Endothelial cell of umbilical vein (primary cell): ENCODE measurements at regions not wholly inside any gene's neighbourhood (a gene's known extent, or its start where the extent isn't known, plus 50 kb on each side); places are given as distances from the start of the nearest gene placed in this dataset.

Source experiments
- BruUV-seq: library from RNA; stranded (reverse); fragments of 400-500 nt; replicated peaks from 2 replicates; lab custom pipeline; 2021; lab: Mats Ljungman, UMichigan
- CTCF ChIA-PET: fragments of 300-600, 350-600 bp; sonication (Branson Sonifier 250); formaldehyde crosslinking; loops from one replicate; lab custom pipeline; 2021; ENCODE audit warnings: antibody characterized with exemption, inconsistent platforms; lab: Charles Lee
- POLR2A ChIA-PET: fragments of 300-600, 350-600 bp; sonication (Branson Sonifier 250); formaldehyde crosslinking; loops from one replicate; lab custom pipeline; 2021; ENCODE audit warnings: antibody characterized with exemption, inconsistent platforms; lab: Charles Lee
- DNase-seq: peaks from one replicate; pipeline ENCODE4 v3.0.0-alpha.2; 2011; ENCODE audit warnings: low read depth, low spot score
- FAIRE-seq: peaks from 2 replicates; lab custom pipeline; 2011; peaks lifted over from hg19 to GRCh38; lab: Jason Lieb, UNC
- H2AFZ ChIP-seq: 2 replicates; pipeline ENCODE4 v1.6.0; 2012; ENCODE audit warnings: low read depth, low read length, control low read depth, inconsistent platforms
- H3K27ac ChIP-seq: 2 replicates; pipeline ENCODE4 v1.5.1; 2011; ENCODE audit warnings: low read depth, mild to moderate bottlenecking, control low read depth, low read length, moderate library complexity; ENCODE audit not compliant: insufficient read depth
- H3K27me3 ChIP-seq, 2 experiments: 2 replicates each; pipeline versions ENCODE4 v1.6.0 to v1.6.1; 2011; ENCODE audit warnings: low read length in 2 of 2, mixed read lengths in 1 of 2; ENCODE audit not compliant: control insufficient read depth in 2 of 2, insufficient read depth in 2 of 2
- H3K36me3 ChIP-seq, 2 experiments: 2 replicates in 1 of 2; 3 replicates in 1 of 2; pipeline ENCODE4 v1.5.1; 2011; ENCODE audit warnings: low read length in 2 of 2, mild to moderate bottlenecking in 1 of 2, moderate library complexity in 1 of 2; ENCODE audit not compliant: control insufficient read depth in 2 of 2, insufficient read depth in 2 of 2; ENCODE audit errors: extremely low read depth in 1 of 2
- H3K4me1 ChIP-seq: 3 replicates; pipeline ENCODE4 v1.5.1; 2011; ENCODE audit warnings: mild to moderate bottlenecking, low read length; ENCODE audit not compliant: control insufficient read depth, insufficient read depth; ENCODE audit errors: extremely low read depth
- H3K4me2 ChIP-seq: 2 replicates; pipeline ENCODE4 v1.6.1; 2011; ENCODE audit warnings: low read length, control low read depth, mixed read lengths; ENCODE audit not compliant: insufficient read depth
- H3K4me3 ChIP-seq, 3 experiments: fragments of 200-600 bp in 1 of 3; sonication (generic), shearing (Covaris generic) in 1 of 3; replicated peaks in 1 of 3; 2 replicates each; pipeline ENCODE4 v1.5.1; 2011 to 2016; ENCODE audit warnings: control low read depth in 3 of 3, low read length in 3 of 3, mild to moderate bottlenecking in 2 of 3, inconsistent platforms in 1 of 3, low read depth in 1 of 3, moderate library complexity in 1 of 3; ENCODE audit not compliant: insufficient read depth in 1 of 3
- H3K79me2 ChIP-seq: 2 replicates; pipeline ENCODE4 v1.6.0; 2012; ENCODE audit warnings: low read length, inconsistent platforms; ENCODE audit not compliant: control insufficient read depth, insufficient read depth
- H3K9ac ChIP-seq: replicated peaks from 2 replicates; pipeline ENCODE3; 2011; ENCODE audit warnings: low read length, control low read depth; ENCODE audit not compliant: insufficient read depth; ENCODE audit errors: extremely low read depth
- H3K9me1 ChIP-seq: replicated peaks from 3 replicates; pipeline ENCODE4 v1.6.0; 2011; ENCODE audit warnings: mild to moderate bottlenecking, low read length; ENCODE audit not compliant: control insufficient read depth, insufficient read depth; ENCODE audit errors: extremely low read depth
- H3K9me3 ChIP-seq: replicated peaks from 2 replicates; pipeline ENCODE4 v1.5.1; 2012; ENCODE audit warnings: low read length, inconsistent platforms; ENCODE audit not compliant: control insufficient read depth, insufficient read depth
- H4K20me1 ChIP-seq: replicated peaks from 2 replicates; pipeline ENCODE3; 2011; ENCODE audit warnings: mild to moderate bottlenecking, low read length; ENCODE audit not compliant: control insufficient read depth, insufficient read depth; ENCODE audit errors: extremely low read depth
- CTCF ChIP-seq, 2 donors: IDR thresholded peaks; 1 replicate in 1 of 2; 2 replicates in 1 of 2; pipeline ENCODE4 v1.5.1; 2011; ENCODE audit warnings: low read length in 2 of 2, mild to moderate bottlenecking in 2 of 2, moderate library complexity in 2 of 2, control low read depth in 1 of 2, inconsistent platforms in 1 of 2, low read depth in 1 of 2; ENCODE audit not compliant: insufficient read depth in 1 of 2; ENCODE audit errors: extremely low read depth in 1 of 2
- EZH2 ChIP-seq: IDR thresholded peaks from 2 replicates; pipeline ENCODE4 v1.6.1; 2012; ENCODE audit warnings: borderline replicate concordance, low read depth, mild to moderate bottlenecking, moderate library complexity, low read length, inconsistent platforms; ENCODE audit not compliant: severe bottlenecking
- FOS ChIP-seq: IDR thresholded peaks from 2 replicates; pipeline ENCODE4 v1.6.1; 2011; ENCODE audit warnings: mild to moderate bottlenecking, low read length, moderate library complexity, borderline replicate concordance; ENCODE audit not compliant: insufficient read depth
- GATA2 ChIP-seq: IDR thresholded peaks from 2 replicates; pipeline ENCODE4 v1.7.0; 2011; ENCODE audit warnings: low read depth, mild to moderate bottlenecking, moderate library complexity, mixed read lengths, low read length; ENCODE audit not compliant: insufficient read length, insufficient read depth
- JUN ChIP-seq: IDR thresholded peaks from 2 replicates; pipeline ENCODE4 v1.6.1; 2011; ENCODE audit warnings: borderline replicate concordance, low read depth; ENCODE audit not compliant: insufficient read length, insufficient read depth
- MAX ChIP-seq: IDR thresholded peaks from 2 replicates; pipeline ENCODE4 v1.6.1; 2011; ENCODE audit not compliant: insufficient read depth, insufficient read length
- MYC ChIP-seq: IDR thresholded peaks from one replicate; pipeline ENCODE4 v1.6.1; 2011; ENCODE audit warnings: mild to moderate bottlenecking, low read depth, low read length
- POLR2A ChIP-seq: IDR thresholded peaks from 2 replicates; pipeline ENCODE4 v1.6.1; 2012; ENCODE audit warnings: low read depth, mild to moderate bottlenecking, control low read depth, low read length
- POLR2AphosphoS5 ChIP-seq: IDR thresholded peaks from 2 replicates; pipeline ENCODE4 v1.6.1; 2012; ENCODE audit warnings: low read depth, mild to moderate bottlenecking, control low read depth, low read length, moderate library complexity; ENCODE audit not compliant: insufficient read depth
- dilution Hi-C: fragments of 300-500 bp; cut with MboI; formaldehyde crosslinking; loops from one replicate; pipeline ENCODE4 v1.15.0; 2019; ENCODE audit warnings: low sequenced_read_pairs; ENCODE audit not compliant: extremely low pct_ligation_motif_present
- intact Hi-C: fragments of 100-400 bp; cut with micrococcal nuclease; formaldehyde crosslinking; loops from one replicate; pipeline ENCODE4 v1.10.0; 2022

- Histone ChIP-seq H2AFZ (no peak overlapping the region), H3K27ac (no peak overlapping the region), H3K4me3 (no peak overlapping the region), H3K4me2 (no peak overlapping the region), H3K9me1 (no peaks in the 10 kb centered on the region), H3K9me3 (no peaks in the 10 kb centered on the region), H3K9ac (no peak overlapping the region), H3K79me2 (no peaks in the 10 kb centered on the region), H3K36me3 (no peaks in the 10 kb centered on the region), H3K4me1 (no peaks in the 10 kb centered on the region), H3K27me3 (no peaks in the 10 kb centered on the region), H4K20me1 (no peaks in the 10 kb centered on the region)
- no TSS peak for BruUV-seq
- intact Hi-C loops (no loop called here), dilution Hi-C loops (no loop called here)
- ChIA-PET POLR2A (no interaction called here), CTCF (no interaction called here)
- no peak for TF ChIP-seq POLR2A
- DNase-seq (no peak), FAIRE-seq (no peak)
Observed at GRCh38 chr21:29413683-29414082, 115.0 kb downstream of the BACH1 start.

- Histone ChIP-seq H3K27ac (no peak overlapping the region), H4K20me1 (no peaks in the 10 kb centered on the region), H3K9ac (no peak overlapping the region), H3K9me1 (no peaks in the 10 kb centered on the region), H3K4me1 (no peaks in the 10 kb centered on the region), H3K4me2 (no peak overlapping the region), H3K4me3 (no peak overlapping the region), H3K36me3 (no peaks in the 10 kb centered on the region), H3K27me3 (no peaks in the 10 kb centered on the region), H2AFZ (no peak overlapping the region), H3K79me2 (no peaks in the 10 kb centered on the region), H3K9me3 (no peaks in the 10 kb centered on the region)
- dilution Hi-C loops (no loop called here), intact Hi-C loops (no loop called here)
- BruUV-seq = no TSS peak
- no peak for FAIRE-seq
- DNase-seq = no peak
- no peak for TF ChIP-seq FOS
- TF ChIP-seq MAX = no peak
- no peak for TF ChIP-seq CTCF (IDR thresholded peaks at IDR 0.05; ENCODE audit: extremely low read depth in 1 of 2, insufficient read depth in 1 of 2, low read depth in 1 of 2, low read length in 2 of 2)
- no peak for TF ChIP-seq POLR2A
- TF ChIP-seq GATA2 = no peak
- no peak for TF ChIP-seq JUN
- TF ChIP-seq EZH2 = no peak
- TF ChIP-seq POLR2AphosphoS5 = no peak
- no peak for TF ChIP-seq MYC
- ChIA-PET POLR2A (no interaction called here), CTCF (no interaction called here)
Observed at GRCh38 chr21:29416268-29416667, 117.5 kb downstream of the BACH1 start.
